CD4-positive, alpha-beta T cell treated with Interleukin-6 for 4 hours (primary cell): ENCODE measurements at regions not wholly inside any gene's neighbourhood (a gene's known extent, or its start where the extent isn't known, plus 50 kb on each side); places are given as distances from the start of the nearest gene placed in this dataset.

ENCODE experiments used
- DNase-seq: peaks from one replicate; pipeline ENCODE4 v3.0.0-alpha.2; 2020; ENCODE audit warnings: mixed read lengths

DNA sequence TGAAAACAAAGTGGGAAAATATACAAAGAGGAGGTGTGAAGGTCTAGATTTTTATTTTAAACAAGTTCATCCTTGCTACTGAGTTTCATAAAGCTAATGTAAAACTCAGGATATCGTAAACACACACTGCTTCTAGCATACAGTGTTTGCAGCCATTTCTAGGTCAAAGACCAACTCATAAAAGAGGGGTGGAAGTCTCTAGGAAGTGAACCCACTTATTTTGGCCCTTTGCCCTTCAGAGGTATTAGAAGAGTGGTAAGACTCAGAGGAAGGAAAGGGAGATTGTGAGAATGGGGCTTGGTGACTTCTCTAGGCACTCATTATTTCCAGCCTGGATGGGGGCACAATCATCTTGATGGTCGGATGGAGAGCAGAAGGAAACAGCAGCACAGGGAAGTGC is 91.2 kb downstream of the TNFSF18 start:
- no peak for DNase-seq

- no peak for DNase-seq
These were observed 90.7 kb downstream of the TNFSF18 start for GRCh38 chr1:172960019-172960418.

DNA sequence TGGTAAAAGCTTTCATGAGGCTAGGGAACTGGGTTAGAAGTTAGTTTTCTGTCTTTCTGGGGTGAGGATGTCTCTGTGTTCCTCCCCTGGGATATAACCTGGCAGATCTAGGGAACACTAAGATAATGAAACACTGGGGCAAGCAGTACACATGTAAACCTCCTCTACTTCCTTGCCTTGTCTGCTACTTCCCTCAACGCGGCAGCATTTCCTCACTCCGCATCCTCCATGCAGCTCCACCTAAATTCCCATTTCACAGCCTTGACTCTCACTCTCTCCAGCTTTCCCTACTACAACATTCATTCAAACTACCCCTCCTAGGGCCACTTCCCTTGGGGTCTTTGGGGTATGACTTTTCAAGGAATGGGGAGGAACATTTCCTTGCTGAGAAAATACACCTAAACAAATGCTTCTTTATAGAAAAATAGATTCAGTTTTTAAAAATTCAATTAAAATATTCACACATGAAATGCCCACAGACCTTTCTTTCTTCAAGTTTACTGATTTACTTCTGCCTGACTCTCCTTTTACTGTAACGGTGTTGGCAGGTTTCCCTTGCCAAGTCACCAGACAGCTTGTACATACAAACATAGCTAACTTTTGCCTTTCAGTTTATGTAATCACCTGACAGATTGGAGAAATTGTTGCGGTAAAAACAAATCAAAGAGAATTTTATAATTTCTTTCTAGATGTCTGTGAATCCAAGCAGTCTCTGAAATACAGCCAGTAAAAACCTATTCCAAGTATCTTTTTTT is 90.1 kb downstream of the TNFSF18 start:
- no peak for DNase-seq

DNA sequence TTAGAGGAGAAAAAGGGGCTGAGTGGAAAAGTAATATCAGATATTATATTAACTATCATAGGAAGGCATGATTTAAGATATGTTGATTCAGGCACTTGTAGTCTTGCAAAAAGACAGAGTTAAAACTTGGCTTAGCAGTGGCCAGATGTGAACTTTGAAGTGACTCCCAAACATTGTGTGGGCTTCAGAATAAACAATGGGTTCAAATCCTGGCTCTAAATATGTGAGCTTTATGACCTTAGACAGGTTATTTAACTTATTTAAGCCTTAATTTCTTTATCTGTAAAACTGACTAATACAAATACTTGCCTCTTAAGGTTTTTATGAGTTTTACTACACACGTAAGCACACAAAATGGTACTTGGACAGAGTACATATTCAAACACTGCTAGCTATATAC is 85.9 kb downstream of the TNFSF18 start:
- DNase-seq = no peak

DNA sequence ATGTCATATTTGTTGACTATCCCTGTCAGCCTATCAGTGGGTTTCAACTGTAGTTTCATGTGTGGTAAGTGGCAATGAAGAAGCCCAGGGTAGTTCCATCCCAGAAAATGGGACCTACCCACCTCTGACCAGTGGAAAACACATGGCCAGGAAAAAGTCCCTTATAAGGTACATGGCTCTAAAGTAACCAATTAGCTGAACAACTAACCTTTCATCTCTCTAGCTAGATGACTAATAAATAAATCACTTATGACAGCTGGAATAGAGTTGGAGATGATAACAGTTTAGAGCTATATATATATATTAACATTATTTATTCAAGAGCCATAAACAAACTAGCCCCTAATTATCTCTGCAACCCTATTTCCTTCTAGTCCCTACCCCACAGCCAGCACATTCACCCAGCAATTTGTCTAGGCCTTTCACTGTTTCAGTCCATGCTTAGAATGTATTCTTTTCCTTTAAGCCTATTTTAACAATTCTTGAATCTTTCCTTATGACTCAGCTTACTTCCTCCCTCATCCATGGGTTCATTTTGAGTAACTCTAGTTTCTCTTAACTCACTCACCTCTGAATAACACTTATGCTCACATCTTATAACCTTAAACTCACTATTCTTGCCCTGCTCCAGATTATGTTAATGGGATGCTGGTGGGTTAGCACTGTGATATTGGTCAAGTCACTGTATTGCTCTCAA is 83.7 kb downstream of the TNFSF18 start:
- DNase-seq = no peak

DNA sequence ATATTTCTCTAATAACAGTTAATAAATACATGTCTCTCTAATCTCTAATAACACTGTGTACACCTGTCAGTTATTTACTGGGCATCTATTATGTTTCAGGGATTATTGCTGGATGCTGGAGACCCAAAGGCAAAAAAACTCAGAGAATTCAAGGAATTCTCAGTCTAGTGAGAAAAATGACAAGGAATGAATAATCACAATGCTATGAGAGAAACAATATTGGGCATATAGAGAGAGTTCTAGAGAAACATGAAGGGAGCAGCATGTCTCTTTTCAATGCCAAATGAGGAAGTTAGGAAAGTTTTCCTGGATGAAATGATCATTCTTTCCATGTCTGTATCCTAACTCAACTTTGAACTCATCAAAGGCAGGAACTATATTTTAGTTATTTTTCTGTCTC is 82.8 kb downstream of the TNFSF18 start:
- DNase-seq = no peak

GRCh38 chr1:172969611-172970010 is 81.1 kb downstream of the TNFSF18 start:
- no peak for DNase-seq

- DNase-seq = no peak
These were observed 80.6 kb downstream of the TNFSF18 start for GRCh38 chr1:172970186-172970585.

GRCh38 chr1:172971241-172971640 is 79.5 kb downstream of the TNFSF18 start:
- no peak for DNase-seq

DNA sequence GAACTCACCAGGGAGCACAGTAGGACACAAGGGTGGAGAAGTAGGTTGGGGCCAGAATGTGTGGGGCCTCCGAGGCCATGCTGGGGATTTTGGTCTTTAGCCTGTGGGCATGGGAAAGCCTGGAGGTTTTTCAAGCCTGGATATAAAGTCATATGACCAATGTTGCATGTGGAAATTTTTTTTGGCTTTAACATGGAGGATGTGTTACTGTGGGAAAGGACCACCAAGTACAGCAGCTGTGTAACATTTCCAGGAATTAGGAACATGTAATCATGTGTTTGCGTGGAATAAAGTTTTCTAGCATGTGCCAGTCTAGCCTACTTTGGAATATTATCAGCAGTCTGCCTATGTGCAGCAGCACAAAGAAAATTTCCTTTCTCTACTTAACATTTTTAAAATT is 78.5 kb downstream of the TNFSF18 start:
- no peak for DNase-seq

- DNase-seq = no peak
These were observed 77.3 kb downstream of the TNFSF18 start for GRCh38 chr1:172973424-172973823.

- no peak for DNase-seq
These were observed 74.3 kb downstream of the TNFSF18 start for GRCh38 chr1:172976222-172977041.

- DNase-seq = no peak
These were observed 73.3 kb downstream of the TNFSF18 start for GRCh38 chr1:172977296-172978017.

- DNase-seq = no peak
These were observed 72.1 kb downstream of the TNFSF18 start for GRCh38 chr1:172978595-172978994.

DNA sequence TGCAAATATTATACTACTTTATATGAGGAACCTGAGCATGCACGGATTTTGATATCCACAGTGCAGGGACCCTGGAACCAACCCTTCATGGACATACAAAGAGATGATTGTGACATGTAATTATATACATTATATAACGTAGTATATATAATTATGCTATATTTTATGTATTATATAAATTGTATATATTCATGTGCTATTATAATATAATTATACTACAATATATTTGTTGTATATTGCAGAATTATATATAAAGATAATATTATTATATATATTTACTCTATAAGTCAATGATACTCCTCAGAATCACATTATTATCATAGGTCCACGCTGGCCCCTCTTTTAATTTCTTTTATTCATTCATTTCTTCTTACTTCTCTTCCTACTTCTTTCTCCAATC is 70.9 kb downstream of the TNFSF18 start:
- no peak for DNase-seq

DNA sequence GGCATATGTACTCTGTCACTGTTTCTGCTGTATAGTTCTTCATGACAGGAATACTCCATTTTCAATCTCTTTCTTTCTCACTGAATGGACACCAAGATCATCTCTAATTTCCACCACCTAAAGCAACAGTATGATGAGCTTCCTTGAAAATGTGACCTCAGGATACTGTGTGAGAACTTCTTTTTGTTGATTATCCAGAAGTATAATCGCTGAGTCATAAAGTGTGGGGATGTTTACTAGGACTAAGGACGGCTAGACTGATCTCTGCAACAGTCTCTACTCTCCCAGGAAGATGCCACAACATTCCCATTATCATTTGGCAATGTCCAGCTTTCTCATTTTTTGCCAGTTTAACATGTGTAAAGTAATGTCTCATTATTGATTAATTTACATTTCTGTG is 70.3 kb downstream of the TNFSF18 start:
- DNase-seq = no peak

DNA sequence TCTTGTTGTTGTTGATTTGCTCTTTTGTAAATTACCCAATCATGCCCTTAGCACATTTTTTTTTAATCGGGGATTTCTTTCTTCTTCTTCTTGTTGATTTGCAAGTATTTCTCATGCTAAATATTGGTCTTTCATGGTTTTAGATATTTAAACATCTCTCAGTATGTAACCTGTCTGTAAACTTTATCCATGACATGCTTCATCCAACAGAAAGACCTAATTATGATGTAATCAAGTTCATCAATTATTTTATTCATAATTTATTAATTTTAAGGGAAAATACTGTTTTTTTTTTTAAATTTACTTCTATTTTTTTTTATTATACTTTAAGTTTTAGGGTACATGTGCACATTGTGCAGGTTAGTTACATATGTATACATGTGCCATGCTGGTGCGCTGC is 69.8 kb downstream of the TNFSF18 start:
- no peak for DNase-seq
